Retina (tissue), 1 donor: ENCODE measurements at regions not wholly inside any gene's neighbourhood (a gene's known extent, or its start where the extent isn't known, plus 50 kb on each side); places are given as distances from the start of the nearest gene placed in this dataset.
"Not testable (repeated sequence)": the region's sequence is repeated elsewhere in the genome, so short reads cannot be mapped to it uniquely, and the experiment has no call there.

Experiments used
- DNase-seq: peaks from one replicate; pipeline ENCODE4 v3.0.0-alpha.2; 2016

- no peak for DNase-seq
These were observed 51.1 kb upstream of the CRY1 start for GRCh38 chr12:107144441-107144840.

- no peak for DNase-seq
These were observed 51.6 kb upstream of the CRY1 start for GRCh38 chr12:107144990-107145389.

DNA sequence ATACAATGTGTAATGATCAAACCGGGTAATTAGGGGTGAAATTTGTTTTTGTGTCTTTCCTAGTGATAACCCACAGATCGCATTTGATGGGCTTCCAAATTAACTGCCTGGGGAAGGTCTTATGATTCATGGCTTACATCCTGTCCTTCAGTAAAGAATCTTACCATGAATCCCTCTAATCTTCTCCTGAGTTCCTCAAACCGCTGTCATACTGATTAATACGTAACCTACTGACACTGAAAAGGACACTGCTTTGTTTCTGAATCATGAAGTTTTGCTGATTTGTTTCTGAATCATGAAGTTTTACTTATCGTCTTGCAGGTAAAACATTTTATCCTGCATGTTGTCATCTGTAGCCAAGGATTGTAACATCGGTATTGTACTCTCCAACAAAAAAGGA is 52.0 kb upstream of the CRY1 start:
- no peak for DNase-seq

DNA sequence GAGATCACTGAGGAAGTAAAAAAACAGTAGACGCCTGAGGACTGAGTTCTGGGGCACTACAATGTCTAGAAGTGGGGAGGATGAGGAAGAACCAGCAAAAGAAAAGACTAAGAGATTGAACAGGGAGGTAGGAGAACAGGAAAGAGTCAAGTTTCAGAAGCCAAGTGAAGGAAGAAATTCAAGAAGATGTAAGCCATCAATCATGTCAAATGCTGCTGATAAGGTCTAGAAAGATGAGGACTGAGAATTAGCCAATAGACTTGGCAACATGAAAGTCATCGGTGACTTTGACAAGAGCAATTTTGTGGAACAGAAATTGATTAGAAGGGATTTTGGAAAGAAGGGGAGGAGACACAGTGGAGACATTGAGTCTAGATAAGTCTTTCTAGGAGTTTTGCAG is 54.8 kb upstream of the CRY1 start:
- no peak for DNase-seq

DNA sequence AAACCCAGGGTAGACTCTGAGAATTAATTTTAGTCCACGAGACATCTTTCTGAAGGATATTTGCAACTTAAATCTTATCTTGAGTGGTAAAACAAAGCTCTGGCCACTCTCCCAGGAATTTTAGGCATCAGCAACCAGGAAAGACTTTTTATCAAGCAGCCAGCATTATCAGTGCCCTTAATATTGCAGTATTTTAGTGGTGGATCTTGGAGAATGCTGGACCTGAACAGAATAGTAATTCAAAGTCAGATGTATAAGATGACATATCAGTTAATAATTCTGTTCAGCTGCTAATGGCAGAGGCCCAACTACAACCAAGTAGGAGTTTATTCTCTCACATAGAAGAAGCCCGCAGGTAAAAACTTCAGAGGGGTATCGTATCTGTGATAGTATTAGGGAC is 59.0 kb upstream of the CRY1 start:
- DNase-seq, result no peak

GRCh38 chr12:107159384-107159900 is 66.1 kb upstream of the CRY1 start:
- no peak for DNase-seq

DNA sequence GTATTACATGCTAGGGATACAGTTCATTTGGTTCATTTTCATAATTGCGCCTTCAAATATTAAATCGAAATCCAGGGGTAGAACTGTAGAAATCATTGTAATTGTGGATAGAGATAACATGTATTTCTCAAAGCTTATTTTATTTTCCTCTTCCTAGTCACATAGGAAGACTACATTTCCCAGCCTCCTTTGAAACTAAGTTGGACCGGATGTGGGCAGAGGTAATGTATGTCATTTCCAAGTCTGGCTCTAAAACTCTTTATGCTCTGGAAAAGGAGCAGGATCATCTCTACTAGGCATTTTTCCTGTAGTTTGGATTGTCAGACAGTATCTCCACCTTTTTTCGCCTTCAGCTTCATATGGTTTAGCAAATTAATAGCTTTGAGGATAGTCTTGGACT is 70.1 kb upstream of the CRY1 start:
- no peak for DNase-seq

DNA sequence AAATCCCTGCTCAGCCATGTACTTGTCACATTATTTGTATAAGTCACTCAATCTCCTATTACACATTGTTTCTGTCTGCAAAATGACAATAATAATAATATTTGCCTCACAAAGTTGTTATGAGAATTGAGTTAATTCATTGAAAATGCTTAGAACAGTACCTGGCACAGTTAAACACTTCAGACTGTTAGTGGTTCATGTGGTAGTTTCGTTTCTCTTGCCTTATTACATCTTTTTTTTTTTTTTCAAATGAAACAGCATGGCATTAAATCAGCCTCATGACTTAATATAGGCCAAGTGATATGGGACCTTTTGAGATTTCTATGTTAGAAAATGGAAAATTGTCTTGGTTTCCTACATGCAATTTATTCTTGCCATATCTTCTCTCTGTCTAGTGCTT is 71.0 kb upstream of the CRY1 start:
- no peak for DNase-seq

GRCh38 chr12:107165581-107165980 is 72.2 kb upstream of the CRY1 start:
- no peak for DNase-seq

GRCh38 chr12:107167756-107168155 is 74.4 kb upstream of the CRY1 start:
- no peak for DNase-seq

DNA sequence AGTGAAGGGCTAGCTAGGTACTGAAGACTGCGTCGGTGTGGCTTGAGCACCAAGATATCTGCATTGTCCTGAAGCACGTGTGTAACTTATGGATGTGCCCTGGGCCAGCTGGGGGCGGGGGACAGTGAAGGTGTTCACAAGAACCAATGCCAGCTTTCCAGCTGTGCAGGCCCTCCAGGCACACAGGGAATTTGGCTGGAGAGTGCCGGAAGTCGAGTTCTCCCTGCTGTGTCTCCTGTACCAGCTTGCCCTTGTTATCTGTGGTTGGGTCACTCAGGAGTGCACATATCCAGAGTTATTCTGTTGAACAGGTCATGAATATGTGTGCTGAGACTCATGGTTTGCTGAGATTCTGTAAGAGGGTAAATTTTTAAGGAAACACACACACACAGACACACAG is 75.9 kb upstream of the CRY1 start:
- DNase-seq, result no peak

GRCh38 chr12:107178776-107179175 is 85.4 kb upstream of the CRY1 start:
- no peak for DNase-seq

DNA sequence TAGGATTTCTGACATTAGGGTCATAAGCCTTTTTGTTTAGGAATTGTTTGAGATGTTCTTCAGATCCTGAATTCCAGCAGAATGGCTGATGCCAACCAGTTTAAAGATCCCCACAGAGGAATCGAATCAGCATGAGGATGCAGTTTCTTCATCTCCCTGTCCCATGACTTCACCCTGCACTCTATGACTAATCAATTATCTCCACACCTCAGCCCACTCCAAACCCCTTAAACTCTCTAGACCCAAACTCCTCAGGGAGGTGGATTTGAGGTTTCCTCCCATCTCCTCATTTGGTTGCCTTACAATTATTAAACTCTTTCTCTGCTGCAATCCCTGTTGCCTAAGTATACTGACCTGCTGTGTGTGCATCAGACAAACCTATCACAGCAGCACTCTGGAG is 86.5 kb upstream of the CRY1 start:
- DNase-seq, result no peak

DNA sequence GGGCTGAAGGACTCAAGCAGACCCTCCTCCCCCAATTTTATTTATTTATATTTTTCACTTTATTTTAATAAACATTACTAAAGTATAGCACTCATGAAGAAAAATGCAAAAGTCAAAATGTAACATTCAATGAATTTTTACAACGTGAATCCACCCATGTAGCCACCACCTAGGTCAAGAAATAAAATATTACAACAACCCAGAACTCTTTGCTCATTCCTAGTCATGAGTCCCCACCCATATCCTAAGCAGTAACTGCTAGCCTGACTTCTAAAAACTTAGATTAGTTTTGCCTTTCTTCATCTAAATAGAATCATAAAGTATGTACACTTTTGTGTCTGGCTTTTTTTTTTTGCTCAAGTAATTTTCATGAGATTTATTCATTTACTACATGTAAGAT is 86.9 kb upstream of the CRY1 start:
- no peak for DNase-seq

- DNase-seq, result no peak
These were observed 91.1 kb upstream of the CRY1 start for GRCh38 chr12:107184359-107184930.

GRCh38 chr12:107196681-107197080 is 103.3 kb upstream of the CRY1 start:
- DNase-seq, result no peak

GRCh38 chr12:107200394-107200793 is 107.0 kb upstream of the CRY1 start:
- DNase-seq, result no peak

DNA sequence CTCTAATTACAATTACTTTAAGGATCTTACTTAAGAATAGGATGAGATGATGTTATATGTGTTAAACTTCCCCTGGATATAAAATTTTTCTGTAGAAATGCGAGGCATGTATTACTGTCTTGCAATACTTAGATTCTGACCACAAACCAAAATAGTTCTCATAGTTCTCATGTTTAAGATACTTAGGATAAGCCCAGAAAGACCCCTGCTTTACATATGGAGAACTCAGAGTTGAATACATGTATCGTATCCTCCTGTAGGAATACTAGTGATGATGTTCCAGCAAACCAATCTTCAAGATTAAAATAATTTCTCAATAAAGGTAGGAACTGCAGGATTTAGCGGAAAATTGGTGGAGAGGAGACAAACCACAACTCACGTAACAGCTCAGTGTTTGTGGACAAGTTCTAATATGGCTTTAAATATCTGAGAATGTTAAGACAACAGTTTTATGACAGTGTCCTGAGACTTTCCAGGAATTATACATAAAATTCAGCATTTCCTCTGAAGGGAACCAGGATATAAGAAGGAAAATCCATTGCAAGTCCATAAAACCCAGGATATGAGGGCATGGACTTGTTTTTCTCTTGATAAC is 114.7 kb upstream of the CRY1 start:
- DNase-seq, result no peak

DNA sequence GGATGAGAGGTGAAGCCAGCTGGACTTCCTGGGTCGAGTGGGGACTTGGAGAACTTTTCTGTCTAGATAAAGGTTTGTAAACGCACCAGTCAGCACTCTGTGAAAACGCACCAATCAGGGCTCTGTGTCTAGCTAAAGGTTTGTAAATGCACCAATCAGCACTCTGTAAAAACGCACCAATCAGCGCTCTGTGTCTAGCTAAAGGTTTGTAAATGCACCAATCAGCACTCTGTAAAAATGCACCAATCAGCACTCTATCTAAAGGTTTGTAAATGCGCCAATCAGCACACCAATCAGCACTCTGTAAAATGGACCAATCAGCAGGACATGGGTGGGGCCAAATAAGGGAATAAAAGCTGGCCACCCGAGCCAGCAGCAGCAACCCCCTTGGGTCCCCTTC is 116.4 kb upstream of the CRY1 start:
- DNase-seq, result not testable (repeated sequence)

GRCh38 chr12:107214373-107214773 is 121.0 kb upstream of the CRY1 start:
- DNase-seq, result not testable (repeated sequence)

DNA sequence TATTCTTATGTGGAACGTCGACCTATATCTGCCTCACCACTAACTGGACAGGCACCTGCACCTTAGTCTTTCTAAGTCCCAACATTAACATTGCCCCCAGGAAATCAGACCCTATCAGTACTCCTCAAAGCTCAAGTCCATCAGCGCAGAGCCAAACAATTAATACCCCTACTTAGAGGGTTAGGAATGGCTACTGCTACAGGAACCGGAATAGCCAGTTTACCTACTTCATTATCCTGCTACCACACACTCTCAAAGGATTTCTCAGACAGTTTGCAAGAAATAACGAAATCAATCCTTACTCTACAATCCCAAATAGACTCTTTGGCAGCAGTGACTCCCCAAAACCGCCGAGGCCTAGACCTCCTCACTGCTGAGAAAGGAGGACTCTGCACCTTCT is 123.1 kb upstream of the CRY1 start:
- DNase-seq, result not testable (repeated sequence)

DNA sequence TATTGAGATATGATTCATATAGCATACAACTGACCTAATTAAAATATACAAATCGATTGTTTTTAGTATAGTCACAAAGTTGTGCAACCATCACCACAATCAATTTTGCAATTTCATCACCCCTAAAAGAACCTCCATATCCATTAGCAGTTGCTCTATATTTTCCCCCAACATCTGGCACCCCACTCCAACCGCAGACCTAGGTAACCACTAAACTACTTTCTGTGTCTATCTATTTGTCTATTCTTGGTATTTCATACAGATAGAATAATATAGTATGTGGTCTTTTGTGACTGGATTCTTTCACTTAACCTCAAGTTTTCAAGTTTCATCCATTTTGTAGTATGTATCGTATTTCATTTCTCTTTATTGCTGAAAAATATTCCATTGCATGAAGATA is 126.0 kb upstream of the CRY1 start:
- DNase-seq, result no peak

- no peak for DNase-seq
These were observed 128.6 kb upstream of the CRY1 start for GRCh38 chr12:107221913-107222312.

GRCh38 chr12:107223821-107224220 is 130.5 kb upstream of the CRY1 start:
- DNase-seq, result no peak

DNA sequence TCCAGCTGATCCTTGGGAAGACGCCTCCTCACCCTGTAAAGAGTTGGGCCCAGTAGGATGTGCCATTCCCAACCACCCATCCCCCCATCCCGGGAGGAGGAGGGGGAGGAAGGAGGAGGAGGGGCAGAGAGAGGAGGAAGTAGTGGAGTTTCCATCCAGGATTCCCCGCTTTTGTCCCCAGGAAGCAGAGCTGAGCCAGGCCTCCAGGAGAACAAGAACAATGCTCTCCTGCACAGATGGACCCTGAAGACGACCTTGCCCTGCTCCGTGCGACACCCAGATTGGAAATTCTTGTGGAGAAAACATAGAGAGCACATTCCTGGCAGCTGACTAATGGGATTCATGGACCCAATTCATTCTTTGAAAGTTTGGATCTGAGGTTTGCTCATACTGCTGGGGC is 132.3 kb upstream of the CRY1 start:
- DNase-seq, result no peak
